ENCODE measurements at regions not wholly inside any gene's neighbourhood (a gene's known extent, or its start where the extent isn't known, plus 50 kb on each side); places are given as distances from the start of the nearest gene placed in this dataset.
A peak's percentile ranks its signal among the peaks of the same experiment; 100 is the strongest.

- no peak for DNase-seq (ENCODE audit: low spot score)
These were observed 54.1 kb downstream of the IRF2BPL start for GRCh38 chr14:76974365-76974764.

- no peak for DNase-seq (ENCODE audit: low spot score)
These were observed 57.0 kb downstream of the IRF2BPL start for GRCh38 chr14:76971549-76971948.

GRCh38 chr14:76968621-76969063, 59.9 kb downstream of the IRF2BPL start:
- no peak for DNase-seq (ENCODE audit: low spot score)

- no peak for DNase-seq (ENCODE audit: low spot score)
These were observed 60.7 kb downstream of the IRF2BPL start for GRCh38 chr14:76967788-76968187.

- no peak for DNase-seq (ENCODE audit: low spot score)
These were observed 63.3 kb downstream of the IRF2BPL start for GRCh38 chr14:76965232-76965631.

GRCh38 chr14:76964695-76965094, 63.8 kb downstream of the IRF2BPL start:
- DNase-seq (ENCODE audit: low spot score), result no peak

GRCh38 chr14:76963372-76963771, 65.1 kb downstream of the IRF2BPL start:
- no peak for DNase-seq (ENCODE audit: low spot score)

- DNase-seq (ENCODE audit: low spot score), result no peak
These were observed 66.2 kb downstream of the IRF2BPL start for GRCh38 chr14:76962303-76962660.

- peak; percentile 85 for DNase-seq (ENCODE audit: low spot score)
These were observed 66.7 kb downstream of the IRF2BPL start for GRCh38 chr14:76961631-76962302.

- DNase-seq (ENCODE audit: low spot score), result no peak
These were observed 69.4 kb downstream of the IRF2BPL start for GRCh38 chr14:76958980-76959710.

GRCh38 chr14:76958020-76958979, 70.2 kb downstream of the IRF2BPL start:
- DNase-seq (ENCODE audit: low spot score), result no peak

- DNase-seq (ENCODE audit: low spot score), result no peak
These were observed 71.2 kb downstream of the IRF2BPL start for GRCh38 chr14:76957224-76957891.

GRCh38 chr14:76956316-76957090, 72.0 kb downstream of the IRF2BPL start:
- peak; percentile 89 for DNase-seq (ENCODE audit: low spot score)

GRCh38 chr14:76955575-76956315, 72.8 kb downstream of the IRF2BPL start:
- peak; percentile 36 for DNase-seq (ENCODE audit: low spot score)

GRCh38 chr14:76954394-76955190, 73.9 kb downstream of the IRF2BPL start:
- DNase-seq (ENCODE audit: low spot score), result no peak

- peak; percentile 78 for DNase-seq (ENCODE audit: low spot score)
These were observed 75.1 kb downstream of the IRF2BPL start for GRCh38 chr14:76953311-76953945.

GRCh38 chr14:76951166-76951565, 77.3 kb downstream of the IRF2BPL start:
- DNase-seq (ENCODE audit: low spot score), result no peak

GRCh38 chr14:76950055-76951020, 78.2 kb downstream of the IRF2BPL start:
- DNase-seq (ENCODE audit: low spot score), result no peak
